ENCODE measurements at regions not wholly inside any gene's neighbourhood (a gene's known extent, or its start where the extent isn't known, plus 50 kb on each side); places are given as distances from the start of the nearest gene placed in this dataset.

GRCh38 chr22:47933891-47934290 lies 1171.4 kb downstream of the TBC1D22A start:
- no peaks in the 10 kb centered on the region for H3K36me3 ChIP-seq (ENCODE audit: control insufficient read depth in 1 of 2, insufficient read depth in 2 of 2, low read length in 2 of 2)
- no peak overlapping the region for H3K4me3 ChIP-seq (ENCODE audit: low read depth in 1 of 2, low read length in 2 of 2)
- no peaks in the 10 kb centered on the region for H3K27me3 ChIP-seq (ENCODE audit: control insufficient read depth in 1 of 2, insufficient read depth in 2 of 2, low read length in 2 of 2)
- H3K9me3 ChIP-seq (ENCODE audit: control insufficient read depth in 1 of 2, low read length in 2 of 2): peaks cover 6 to 7% of the 10 kb centered on the region in 2 donors
- no peaks in the 10 kb centered on the region for H3K4me1 ChIP-seq (ENCODE audit: control insufficient read depth in 1 of 2, insufficient read depth in 2 of 2, low read length in 2 of 2)
- no peak overlapping the region for H3K27ac ChIP-seq (ENCODE audit: low read depth, low read length)
- H3K9ac ChIP-seq (ENCODE audit: low read depth in 1 of 2, low read length in 2 of 2): no peak overlapping the region

DNA sequence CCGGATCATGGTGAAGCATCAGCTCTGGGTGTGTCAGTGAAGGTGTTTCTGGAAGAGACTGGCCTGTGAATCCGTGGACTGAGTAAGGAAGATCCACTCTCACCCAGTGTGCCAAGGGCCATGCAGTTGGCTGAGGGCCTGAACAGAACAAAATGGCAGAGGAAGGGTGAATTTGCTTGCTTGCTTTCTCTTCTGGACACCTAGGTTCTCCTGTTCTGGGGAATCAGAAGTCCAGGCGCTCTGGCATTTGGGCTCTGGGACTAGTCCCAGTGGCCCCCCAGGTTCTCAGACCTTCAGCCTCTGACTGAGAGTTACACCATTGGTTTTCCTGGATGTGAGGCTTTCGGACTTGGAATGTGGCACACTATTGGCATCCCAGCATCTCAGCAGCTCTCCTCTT lies 1170.8 kb downstream of the TBC1D22A start:
- no peaks in the 10 kb centered on the region for H3K27me3 ChIP-seq (ENCODE audit: control insufficient read depth in 1 of 2, insufficient read depth in 2 of 2, low read length in 2 of 2)
- peaks cover 6 to 7% of the 10 kb centered on the region in 2 donors for H3K9me3 ChIP-seq (ENCODE audit: control insufficient read depth in 1 of 2, low read length in 2 of 2)
- no peak overlapping the region for H3K27ac ChIP-seq (ENCODE audit: low read depth, low read length)
- no peak overlapping the region for H3K4me3 ChIP-seq (ENCODE audit: low read depth in 1 of 2, low read length in 2 of 2)
- no peaks in the 10 kb centered on the region for H3K36me3 ChIP-seq (ENCODE audit: control insufficient read depth in 1 of 2, insufficient read depth in 2 of 2, low read length in 2 of 2)
- H3K9ac ChIP-seq (ENCODE audit: low read depth in 1 of 2, low read length in 2 of 2): no peak overlapping the region
- H3K4me1 ChIP-seq (ENCODE audit: control insufficient read depth in 1 of 2, insufficient read depth in 2 of 2, low read length in 2 of 2): no peaks in the 10 kb centered on the region

GRCh38 chr22:47929646-47930185 lies 1167.3 kb downstream of the TBC1D22A start:
- no peak overlapping the region for H3K27ac ChIP-seq (ENCODE audit: low read depth, low read length)
- peaks cover 1 to 6% of the 10 kb centered on the region in 2 donors for H3K9me3 ChIP-seq (ENCODE audit: control insufficient read depth in 1 of 2, low read length in 2 of 2)
- no peaks in the 10 kb centered on the region for H3K27me3 ChIP-seq (ENCODE audit: control insufficient read depth in 1 of 2, insufficient read depth in 2 of 2, low read length in 2 of 2)
- no peaks in the 10 kb centered on the region for H3K4me1 ChIP-seq (ENCODE audit: control insufficient read depth in 1 of 2, insufficient read depth in 2 of 2, low read length in 2 of 2)
- no peak overlapping the region for H3K9ac ChIP-seq (ENCODE audit: low read depth in 1 of 2, low read length in 2 of 2)
- H3K36me3 ChIP-seq (ENCODE audit: control insufficient read depth in 1 of 2, insufficient read depth in 2 of 2, low read length in 2 of 2): no peaks in the 10 kb centered on the region
- H3K4me3 ChIP-seq (ENCODE audit: low read depth in 1 of 2, low read length in 2 of 2): no peak overlapping the region

GRCh38 chr22:47929073-47929472 lies 1166.6 kb downstream of the TBC1D22A start:
- H3K9me3 ChIP-seq (ENCODE audit: control insufficient read depth in 1 of 2, low read length in 2 of 2): peaks cover 0 to 10% of the 10 kb centered on the region in 2 donors
- no peaks in the 10 kb centered on the region for H3K27me3 ChIP-seq (ENCODE audit: control insufficient read depth in 1 of 2, insufficient read depth in 2 of 2, low read length in 2 of 2)
- no peak overlapping the region for H3K27ac ChIP-seq (ENCODE audit: low read depth, low read length)
- H3K36me3 ChIP-seq (ENCODE audit: control insufficient read depth in 1 of 2, insufficient read depth in 2 of 2, low read length in 2 of 2): no peaks in the 10 kb centered on the region
- H3K9ac ChIP-seq (ENCODE audit: low read depth in 1 of 2, low read length in 2 of 2): no peak overlapping the region
- H3K4me3 ChIP-seq (ENCODE audit: low read depth in 1 of 2, low read length in 2 of 2): no peak overlapping the region
- no peaks in the 10 kb centered on the region for H3K4me1 ChIP-seq (ENCODE audit: control insufficient read depth in 1 of 2, insufficient read depth in 2 of 2, low read length in 2 of 2)

- no peaks in the 10 kb centered on the region for H3K27me3 ChIP-seq (ENCODE audit: control insufficient read depth in 1 of 2, insufficient read depth in 2 of 2, low read length in 2 of 2)
- peaks cover 0 to 14% of the 10 kb centered on the region in 2 donors for H3K9me3 ChIP-seq (ENCODE audit: control insufficient read depth in 1 of 2, low read length in 2 of 2)
- no peaks in the 10 kb centered on the region for H3K4me1 ChIP-seq (ENCODE audit: control insufficient read depth in 1 of 2, insufficient read depth in 2 of 2, low read length in 2 of 2)
- no peaks in the 10 kb centered on the region for H3K36me3 ChIP-seq (ENCODE audit: control insufficient read depth in 1 of 2, insufficient read depth in 2 of 2, low read length in 2 of 2)
- no peak overlapping the region for H3K4me3 ChIP-seq (ENCODE audit: low read depth in 1 of 2, low read length in 2 of 2)
- H3K27ac ChIP-seq (ENCODE audit: low read depth, low read length): no peak overlapping the region
- no peak overlapping the region for H3K9ac ChIP-seq (ENCODE audit: low read depth in 1 of 2, low read length in 2 of 2)
Measured at GRCh38 chr22:47928631-47929030, 1166.2 kb downstream of the TBC1D22A start.

DNA sequence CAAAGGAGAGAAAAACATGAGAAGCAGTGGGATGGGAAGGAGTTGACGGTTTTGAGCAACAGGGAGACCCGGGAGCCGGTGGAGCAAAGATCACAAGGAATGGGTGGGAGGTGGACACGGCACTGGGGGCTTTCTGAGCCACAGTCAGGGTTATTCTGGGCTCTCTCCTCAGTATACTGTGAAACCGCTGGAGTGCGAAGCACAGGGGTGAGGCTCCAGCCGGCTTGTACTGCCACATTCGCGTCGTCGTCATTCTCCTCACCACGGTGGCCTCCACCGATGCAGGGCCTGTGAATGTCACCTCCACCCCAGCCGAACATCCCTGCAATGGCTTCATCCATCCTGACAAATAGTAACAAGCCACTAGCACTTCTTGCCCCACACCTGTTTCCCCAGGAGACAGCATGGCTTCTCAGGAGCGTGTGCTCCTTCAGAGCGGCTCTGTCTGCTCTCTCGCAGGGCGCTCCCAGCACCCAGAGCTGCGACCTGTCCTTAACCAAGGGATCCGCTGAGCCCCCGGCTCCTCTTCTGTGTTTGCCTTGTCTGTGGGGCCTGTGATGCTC lies 1165.3 kb downstream of the TBC1D22A start:
- no peak overlapping the region for H3K9ac ChIP-seq (ENCODE audit: low read depth in 1 of 2, low read length in 2 of 2)
- peaks cover 0 to 15% of the 10 kb centered on the region in 2 donors for H3K9me3 ChIP-seq (ENCODE audit: control insufficient read depth in 1 of 2, low read length in 2 of 2)
- no peak overlapping the region for H3K27ac ChIP-seq (ENCODE audit: low read depth, low read length)
- no peak overlapping the region for H3K4me3 ChIP-seq (ENCODE audit: low read depth in 1 of 2, low read length in 2 of 2)
- H3K27me3 ChIP-seq (ENCODE audit: control insufficient read depth in 1 of 2, insufficient read depth in 2 of 2, low read length in 2 of 2): no peaks in the 10 kb centered on the region
- no peaks in the 10 kb centered on the region for H3K4me1 ChIP-seq (ENCODE audit: control insufficient read depth in 1 of 2, insufficient read depth in 2 of 2, low read length in 2 of 2)
- H3K36me3 ChIP-seq (ENCODE audit: control insufficient read depth in 1 of 2, insufficient read depth in 2 of 2, low read length in 2 of 2): no peaks in the 10 kb centered on the region

GRCh38 chr22:47923011-47923427 lies 1160.6 kb downstream of the TBC1D22A start:
- H3K9me3 ChIP-seq (ENCODE audit: control insufficient read depth in 1 of 2, low read length in 2 of 2): peaks cover 0 to 9% of the 10 kb centered on the region in 2 donors
- no peak overlapping the region for H3K27ac ChIP-seq (ENCODE audit: low read depth, low read length)
- no peak overlapping the region for H3K4me3 ChIP-seq (ENCODE audit: low read depth in 1 of 2, low read length in 2 of 2)
- no peak overlapping the region for H3K9ac ChIP-seq (ENCODE audit: low read depth in 1 of 2, low read length in 2 of 2)
- H3K36me3 ChIP-seq (ENCODE audit: control insufficient read depth in 1 of 2, insufficient read depth in 2 of 2, low read length in 2 of 2): no peaks in the 10 kb centered on the region
- H3K27me3 ChIP-seq (ENCODE audit: control insufficient read depth in 1 of 2, insufficient read depth in 2 of 2, low read length in 2 of 2): no peaks in the 10 kb centered on the region
- H3K4me1 ChIP-seq (ENCODE audit: control insufficient read depth in 1 of 2, insufficient read depth in 2 of 2, low read length in 2 of 2): peaks cover 0 to 5% of the 10 kb centered on the region in 2 donors

DNA sequence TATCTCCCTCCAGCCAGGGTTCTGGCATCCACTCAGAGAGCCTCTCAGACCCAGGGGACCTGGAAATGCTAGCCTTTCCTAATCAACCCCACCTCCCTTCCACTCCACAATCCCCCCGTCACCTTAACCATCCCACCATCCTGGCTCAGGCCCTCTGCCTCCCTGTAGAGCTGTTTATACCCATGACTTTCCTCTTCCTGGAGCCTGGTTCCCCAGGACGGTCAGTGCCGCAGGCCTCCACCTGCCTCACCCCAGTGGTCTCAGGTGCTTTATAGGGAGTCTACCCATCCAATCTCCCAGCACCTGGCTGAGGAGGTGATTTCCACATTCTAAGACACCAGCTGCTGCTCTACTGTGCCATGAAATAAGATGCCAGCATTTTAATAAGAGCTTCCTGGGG lies 1159.5 kb downstream of the TBC1D22A start:
- peaks cover 0 to 6% of the 10 kb centered on the region in 2 donors for H3K4me1 ChIP-seq (ENCODE audit: control insufficient read depth in 1 of 2, insufficient read depth in 2 of 2, low read length in 2 of 2)
- no peak overlapping the region for H3K9ac ChIP-seq (ENCODE audit: low read depth in 1 of 2, low read length in 2 of 2)
- H3K27ac ChIP-seq (ENCODE audit: low read depth, low read length): no peak overlapping the region

GRCh38 chr22:47920380-47920959 lies 1158.0 kb downstream of the TBC1D22A start:
- Histone ChIP-seq H3K4me3 (ENCODE audit: low read depth in 1 of 2, low read length in 2 of 2) (no peak overlapping the region), H3K9me3 (ENCODE audit: control insufficient read depth in 1 of 2, low read length in 2 of 2) (peaks cover 0 to 9% of the 10 kb centered on the region in 2 donors), H3K9ac (ENCODE audit: low read depth in 1 of 2, low read length in 2 of 2) (no peak overlapping the region), H3K27me3 (ENCODE audit: control insufficient read depth in 1 of 2, insufficient read depth in 2 of 2, low read length in 2 of 2) (no peaks in the 10 kb centered on the region), H3K27ac (ENCODE audit: low read depth, low read length) (no peak overlapping the region), H3K36me3 (ENCODE audit: control insufficient read depth in 1 of 2, insufficient read depth in 2 of 2, low read length in 2 of 2) (no peaks in the 10 kb centered on the region), H3K4me1 (ENCODE audit: control insufficient read depth in 1 of 2, insufficient read depth in 2 of 2, low read length in 2 of 2) (peaks cover 0 to 6% of the 10 kb centered on the region in 2 donors)

More for the DNA sequence above, 1159.5 kb downstream of the TBC1D22A start:
- no peak overlapping the region for H3K4me3 ChIP-seq (ENCODE audit: low read depth in 1 of 2, low read length in 2 of 2)
- H3K9me3 ChIP-seq (ENCODE audit: control insufficient read depth in 1 of 2, low read length in 2 of 2): peaks cover 0 to 9% of the 10 kb centered on the region in 2 donors
- no peaks in the 10 kb centered on the region for H3K27me3 ChIP-seq (ENCODE audit: control insufficient read depth in 1 of 2, insufficient read depth in 2 of 2, low read length in 2 of 2)
- H3K36me3 ChIP-seq (ENCODE audit: control insufficient read depth in 1 of 2, insufficient read depth in 2 of 2, low read length in 2 of 2): no peaks in the 10 kb centered on the region

- no peak overlapping the region for H3K27ac ChIP-seq (ENCODE audit: low read depth, low read length)
- peaks cover 0 to 6% of the 10 kb centered on the region in 2 donors for H3K4me1 ChIP-seq (ENCODE audit: control insufficient read depth in 1 of 2, insufficient read depth in 2 of 2, low read length in 2 of 2)
- H3K4me3 ChIP-seq (ENCODE audit: low read depth in 1 of 2, low read length in 2 of 2): no peak overlapping the region
- no peaks in the 10 kb centered on the region for H3K36me3 ChIP-seq (ENCODE audit: control insufficient read depth in 1 of 2, insufficient read depth in 2 of 2, low read length in 2 of 2)
- H3K27me3 ChIP-seq (ENCODE audit: control insufficient read depth in 1 of 2, insufficient read depth in 2 of 2, low read length in 2 of 2): no peaks in the 10 kb centered on the region
- no peak overlapping the region for H3K9ac ChIP-seq (ENCODE audit: low read depth in 1 of 2, low read length in 2 of 2)
- H3K9me3 ChIP-seq (ENCODE audit: control insufficient read depth in 1 of 2, low read length in 2 of 2): peaks cover 0 to 9% of the 10 kb centered on the region in 2 donors
Measured at GRCh38 chr22:47919893-47920292, 1157.4 kb downstream of the TBC1D22A start.

Data from duodenal mucosa (tissue), 2 donors.